Left lung (tissue), 4 donors: ENCODE measurements at regions not wholly inside any gene's neighbourhood (a gene's known extent, or its start where the extent isn't known, plus 50 kb on each side); places are given as distances from the start of the nearest gene placed in this dataset.

Source experiments
- ATAC-seq: fragments of 200-7000 bp; cut with Tn5 transposase; one replicate; pipeline ENCODE4 v1.9.1; 2020; ENCODE audit warnings: moderate library complexity
- DNase-seq, 4 donors: peaks; one replicate each; pipeline ENCODE4 v3.0.0-alpha.2; 2013 to 2020
- H3K27ac ChIP-seq, 2 donors: fragments of 200-600 bp; sonication (generic) in 1 of 2; one replicate each; pipeline versions ENCODE4 v1.5.0 to v1.8.0; 2020 to 2021
- H3K27me3 ChIP-seq, 2 donors: fragments of 200-600 bp; sonication (generic) in 1 of 2; one replicate each; pipeline versions ENCODE4 v1.5.0 to v1.8.0; 2020 to 2021
- H3K36me3 ChIP-seq, 2 donors: fragments of 200-600 bp; sonication (generic) in 1 of 2; one replicate each; pipeline versions ENCODE4 v1.5.0 to v1.8.0; 2020 to 2021
- H3K4me1 ChIP-seq, 2 donors: fragments of 200-600 bp; one replicate each; pipeline ENCODE4 v1.8.0; 2021
- H3K4me3 ChIP-seq, 2 donors: fragments of 200-600 bp; sonication (generic) in 1 of 2; one replicate each; pipeline versions ENCODE4 v1.5.0 to v1.8.0; 2020 to 2021; ENCODE audit warnings: mild to moderate bottlenecking in 1 of 2
- H3K9me3 ChIP-seq, 2 donors: fragments of 200-600 bp; sonication (generic) in 1 of 2; one replicate each; pipeline versions ENCODE4 v1.5.0 to v1.8.0; 2020 to 2021
- intact Hi-C, 2 donors: fragments of 100-400 bp; cut with DNase I; formaldehyde crosslinking; loops; one replicate each; pipeline versions ENCODE4 v1.11.2 to v1.14.2; 2022
- TF ChIP-seq, protein P1 (sequence below), 2 donors: fragments of 200-600 bp; sonication (generic) in 1 of 2; IDR thresholded peaks; one replicate each; pipeline versions ENCODE4 v1.5.0 to v1.8.0; 2021; ENCODE audit warnings: antibody characterized with exemption in 2 of 2
- donor health status: DM: no; HTN: yes; CAD: no.
- donor health status: DM: no; HTN: no; CAD: no.

DNA sequence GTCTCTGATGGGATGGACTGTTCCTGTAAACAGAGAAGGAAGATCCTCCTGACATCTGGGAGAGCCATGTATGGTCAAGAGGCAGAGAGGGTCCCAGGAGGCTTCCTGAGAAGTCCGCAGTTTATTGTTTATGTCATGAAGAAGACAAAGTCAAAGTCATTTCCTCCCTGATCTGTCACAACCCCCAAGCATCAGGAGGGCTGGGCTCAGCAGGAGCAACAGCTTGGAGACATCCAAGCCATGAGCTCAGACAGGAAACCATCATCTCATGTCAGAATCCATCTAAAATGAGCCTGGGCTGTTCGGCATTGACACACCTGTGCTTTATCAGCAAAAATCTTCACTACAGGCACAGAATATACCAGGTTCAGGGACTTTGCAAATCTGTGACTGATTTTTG is 325.0 kb upstream of the MSX2 start:
- H3K4me3 ChIP-seq = no peak overlapping the region

DNA sequence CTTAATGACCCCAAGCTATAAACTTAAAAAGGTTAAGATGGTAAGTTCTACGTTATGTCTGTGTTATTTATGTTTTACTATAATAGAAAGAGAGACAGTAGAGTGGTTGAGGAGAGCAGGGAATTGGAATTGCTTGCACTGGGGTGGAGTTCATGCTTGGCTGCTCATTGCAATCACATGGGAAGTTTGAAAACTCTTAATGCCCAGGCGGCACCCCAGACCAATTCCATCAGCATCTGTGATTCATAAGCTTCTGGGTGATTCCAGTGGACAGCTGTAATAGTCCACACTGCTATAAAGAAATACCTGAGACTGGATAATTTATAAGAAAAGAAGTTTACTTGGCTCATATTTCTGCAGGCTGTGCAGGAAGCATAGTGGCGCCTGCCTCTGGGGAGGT is 323.9 kb upstream of the MSX2 start:
- Histone ChIP-seq H3K9me3 (no peaks in the 10 kb centered on the region), H3K4me1 (no peaks in the 10 kb centered on the region), H3K4me3 (no peak overlapping the region), H3K36me3 (no peaks in the 10 kb centered on the region), H3K27me3 (peaks cover 0 to 10% of the 10 kb centered on the region in 2 donors), H3K27ac (no peak overlapping the region)
- intact Hi-C loops = no loop called here
- ATAC-seq = no peak
- TF ChIP-seq, protein P1, sequence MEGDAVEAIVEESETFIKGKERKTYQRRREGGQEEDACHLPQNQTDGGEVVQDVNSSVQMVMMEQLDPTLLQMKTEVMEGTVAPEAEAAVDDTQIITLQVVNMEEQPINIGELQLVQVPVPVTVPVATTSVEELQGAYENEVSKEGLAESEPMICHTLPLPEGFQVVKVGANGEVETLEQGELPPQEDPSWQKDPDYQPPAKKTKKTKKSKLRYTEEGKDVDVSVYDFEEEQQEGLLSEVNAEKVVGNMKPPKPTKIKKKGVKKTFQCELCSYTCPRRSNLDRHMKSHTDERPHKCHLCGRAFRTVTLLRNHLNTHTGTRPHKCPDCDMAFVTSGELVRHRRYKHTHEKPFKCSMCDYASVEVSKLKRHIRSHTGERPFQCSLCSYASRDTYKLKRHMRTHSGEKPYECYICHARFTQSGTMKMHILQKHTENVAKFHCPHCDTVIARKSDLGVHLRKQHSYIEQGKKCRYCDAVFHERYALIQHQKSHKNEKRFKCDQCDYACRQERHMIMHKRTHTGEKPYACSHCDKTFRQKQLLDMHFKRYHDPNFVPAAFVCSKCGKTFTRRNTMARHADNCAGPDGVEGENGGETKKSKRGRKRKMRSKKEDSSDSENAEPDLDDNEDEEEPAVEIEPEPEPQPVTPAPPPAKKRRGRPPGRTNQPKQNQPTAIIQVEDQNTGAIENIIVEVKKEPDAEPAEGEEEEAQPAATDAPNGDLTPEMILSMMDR (IDR thresholded peaks at IDR 0.05) = no peak
- no peak for DNase-seq

More for the DNA sequence above, 325.0 kb upstream of the MSX2 start:
- peaks cover 0 to 17% of the 10 kb centered on the region in 2 donors for H3K27me3 ChIP-seq
- ATAC-seq = no peak
- no peaks in the 10 kb centered on the region for H3K4me1 ChIP-seq
- no peaks in the 10 kb centered on the region for H3K9me3 ChIP-seq
- no peaks in the 10 kb centered on the region for H3K36me3 ChIP-seq
- TF ChIP-seq, protein P1 (IDR thresholded peaks at IDR 0.05) = no peak
- DNase-seq = no peak
- H3K27ac ChIP-seq = no peak overlapping the region
- intact Hi-C loops = no loop called here

DNA sequence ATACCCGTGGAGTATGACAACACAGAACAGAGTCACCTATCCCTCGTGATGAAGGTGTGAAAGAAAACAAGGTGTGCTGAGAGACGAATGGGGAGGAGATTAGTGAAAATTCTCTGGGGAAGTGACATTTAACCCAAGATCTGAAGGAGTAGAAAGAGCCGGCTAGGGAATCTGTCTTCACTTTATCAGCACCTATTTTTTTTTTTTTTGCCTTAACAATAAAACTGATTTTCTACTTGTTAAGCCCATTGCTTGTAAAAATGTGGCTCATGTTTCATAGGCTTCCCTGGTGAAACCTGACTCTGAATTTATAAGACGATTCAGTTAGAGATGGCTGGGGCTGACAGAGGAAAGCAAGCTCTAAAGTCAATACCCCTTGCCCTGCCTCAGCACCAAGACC is 322.6 kb upstream of the MSX2 start:
- TF ChIP-seq, protein P1 (IDR thresholded peaks at IDR 0.05) = no peak
- ATAC-seq (no peak), DNase-seq (no peak)
- intact Hi-C loops = no loop called here
- H3K36me3 ChIP-seq = no peaks in the 10 kb centered on the region
- no peaks in the 10 kb centered on the region for H3K9me3 ChIP-seq
- H3K4me3 ChIP-seq = no peak overlapping the region
- H3K27ac ChIP-seq = no peak overlapping the region
- no peaks in the 10 kb centered on the region for H3K4me1 ChIP-seq
- H3K27me3 ChIP-seq = peaks cover 0 to 6% of the 10 kb centered on the region in 2 donors

DNA sequence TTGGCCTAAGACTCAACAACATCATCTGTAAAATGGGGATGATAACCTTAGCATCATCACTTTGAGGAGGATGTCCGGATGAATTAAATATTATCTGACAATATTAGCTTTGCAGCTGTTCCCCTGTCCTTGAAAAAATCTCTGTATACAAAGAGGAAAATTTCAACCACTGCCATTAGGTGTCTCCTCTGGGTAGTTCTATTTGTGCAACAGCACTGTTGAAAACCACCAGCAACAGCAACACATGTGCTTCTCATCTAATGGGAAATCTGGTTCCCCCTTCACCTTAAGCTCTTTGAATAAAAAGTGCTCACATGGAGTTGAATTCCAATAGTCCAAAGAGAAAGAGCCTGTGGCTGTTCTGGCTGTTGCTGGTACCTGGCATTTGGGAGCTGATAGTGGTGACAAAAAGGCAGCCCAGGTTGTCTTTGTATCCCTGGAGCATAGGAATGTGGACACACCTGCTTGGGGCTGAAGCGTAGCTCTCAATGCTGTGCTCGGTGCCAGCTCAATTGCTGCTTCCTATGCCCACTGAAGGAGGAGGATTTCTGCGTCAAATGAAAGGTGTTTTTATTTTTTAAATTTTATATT is 322.1 kb upstream of the MSX2 start:
- H3K4me3 ChIP-seq = no peak overlapping the region
- no peaks in the 10 kb centered on the region for H3K4me1 ChIP-seq
- intact Hi-C loops = no loop called here
- H3K27ac ChIP-seq = no peak overlapping the region
- no peaks in the 10 kb centered on the region for H3K36me3 ChIP-seq
- ATAC-seq (no peak), DNase-seq (no peak)
- peaks cover 0 to 8% of the 10 kb centered on the region in 2 donors for H3K27me3 ChIP-seq
- no peaks in the 10 kb centered on the region for H3K9me3 ChIP-seq
- TF ChIP-seq, protein P1 (IDR thresholded peaks at IDR 0.05) = no peak

DNA sequence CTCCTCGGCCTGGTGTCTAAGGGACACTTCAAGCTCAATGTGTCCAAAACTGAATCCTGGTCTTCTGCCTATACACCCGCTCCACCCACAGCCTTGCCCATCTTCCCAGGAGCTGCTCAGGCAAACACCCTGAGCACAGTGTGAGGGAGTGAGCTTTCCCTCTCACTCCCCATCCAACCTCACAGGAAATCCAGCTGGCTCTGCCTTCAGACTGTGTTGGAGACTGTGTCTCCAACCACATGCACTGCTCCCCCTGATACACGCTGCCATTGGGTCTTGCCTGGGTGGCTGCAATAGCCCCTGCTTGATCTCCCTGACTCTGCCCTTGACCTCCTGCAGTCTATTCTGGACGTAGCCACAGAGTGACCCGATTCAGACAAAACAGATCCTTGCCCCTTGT is 319.5 kb upstream of the MSX2 start:
- Histone ChIP-seq H3K27me3 (peaks cover 0 to 8% of the 10 kb centered on the region in 2 donors), H3K27ac (no peak overlapping the region), H3K36me3 (no peaks in the 10 kb centered on the region), H3K9me3 (no peaks in the 10 kb centered on the region), H3K4me3 (no peak overlapping the region), H3K4me1 (no peaks in the 10 kb centered on the region)
- no peak for ATAC-seq
- DNase-seq = no peak
- intact Hi-C loops = no loop called here
- TF ChIP-seq, protein P1 (IDR thresholded peaks at IDR 0.05) = no peak
